Lower leg skin (tissue), 3 donors: ENCODE measurements at regions not wholly inside any gene's neighbourhood (a gene's known extent, or its start where the extent isn't known, plus 50 kb on each side); places are given as distances from the start of the nearest gene placed in this dataset.

Experiments used
- CTCF ChIP-seq, 3 donors: fragments of 450-650 bp; IDR thresholded peaks; one replicate each; pipeline ENCODE4 v1.5.1; 2016; ENCODE audit warnings: antibody characterized with exemption in 3 of 3, mild to moderate bottlenecking in 3 of 3, moderate library complexity in 2 of 3
- POLR2A ChIP-seq, 2 donors: fragments of 450-650 bp; IDR thresholded peaks; one replicate each; pipeline ENCODE4 v1.6.1; 2016 to 2017; ENCODE audit warnings: antibody characterized with exemption in 2 of 2, mild to moderate bottlenecking in 1 of 2, moderate library complexity in 1 of 2

- no peak for TF ChIP-seq CTCF (IDR thresholded peaks at IDR 0.05)
- no peak for TF ChIP-seq POLR2A (IDR thresholded peaks at IDR 0.05)
Measured at GRCh38 chr4:187577941-187578480, 417.6 kb upstream of the ZFP42 start.
